ENCODE measurements at regions not wholly inside any gene's neighbourhood (a gene's known extent, or its start where the extent isn't known, plus 50 kb on each side); places are given as distances from the start of the nearest gene placed in this dataset.
A peak's percentile ranks its signal among the peaks of the same experiment; 100 is the strongest.
"Not testable (repeated sequence)": the region's sequence is repeated elsewhere in the genome, so short reads cannot be mapped to it uniquely, and the experiment has no call there.

GRCh38 chr21:35512346-35512745 lies 463.2 kb upstream of the RUNX1 start:
- FAIRE-seq: no peak

GRCh38 chr21:35511696-35512162 lies 462.6 kb upstream of the RUNX1 start:
- FAIRE-seq: no peak

GRCh38 chr21:35510957-35511695 lies 462.0 kb upstream of the RUNX1 start:
- FAIRE-seq: no peak

- FAIRE-seq: no peak
Measured at GRCh38 chr21:35510294-35510693, 461.2 kb upstream of the RUNX1 start.

- no peak for FAIRE-seq
Measured at GRCh38 chr21:35509001-35509704, 460.1 kb upstream of the RUNX1 start.

GRCh38 chr21:35508139-35508888 lies 459.2 kb upstream of the RUNX1 start:
- peak; percentile 57 for FAIRE-seq

GRCh38 chr21:35507181-35507759 lies 458.2 kb upstream of the RUNX1 start:
- FAIRE-seq: no peak

GRCh38 chr21:35506771-35507170 lies 457.7 kb upstream of the RUNX1 start:
- FAIRE-seq: no peak

GRCh38 chr21:35506352-35506751 lies 457.2 kb upstream of the RUNX1 start:
- no peak for FAIRE-seq

GRCh38 chr21:35504951-35505466 lies 455.9 kb upstream of the RUNX1 start:
- no peak for FAIRE-seq

GRCh38 chr21:35504277-35504676 lies 455.2 kb upstream of the RUNX1 start:
- FAIRE-seq: peak; percentile 26

GRCh38 chr21:35503671-35504070 lies 454.6 kb upstream of the RUNX1 start:
- no peak for FAIRE-seq

GRCh38 chr21:35502821-35503220 lies 453.7 kb upstream of the RUNX1 start:
- FAIRE-seq: no peak

GRCh38 chr21:35497522-35497921 lies 448.4 kb upstream of the RUNX1 start:
- FAIRE-seq: not testable (repeated sequence)

GRCh38 chr21:35491920-35492678 lies 443.0 kb upstream of the RUNX1 start:
- FAIRE-seq: no peak

GRCh38 chr21:35491114-35491513 lies 442.0 kb upstream of the RUNX1 start:
- FAIRE-seq: no peak

GRCh38 chr21:35489389-35489980 lies 440.4 kb upstream of the RUNX1 start:
- FAIRE-seq: no peak

GRCh38 chr21:35488946-35489345 lies 439.8 kb upstream of the RUNX1 start:
- no peak for FAIRE-seq

- no peak for FAIRE-seq
Measured at GRCh38 chr21:35485364-35485763, 436.3 kb upstream of the RUNX1 start.

- no peak for FAIRE-seq
Measured at GRCh38 chr21:35484851-35485250, 435.7 kb upstream of the RUNX1 start.

GRCh38 chr21:35484032-35484431 lies 434.9 kb upstream of the RUNX1 start:
- no peak for FAIRE-seq
